Upper lobe of left lung (tissue), 4 donors: ENCODE measurements at regions not wholly inside any gene's neighbourhood (a gene's known extent, or its start where the extent isn't known, plus 50 kb on each side); places are given as distances from the start of the nearest gene placed in this dataset.

Experiments used
- POLR2A ChIP-seq, 4 donors: fragments of 450-650 bp; IDR thresholded peaks; one replicate each; pipeline ENCODE4 v1.5.1; 2016 to 2017; ENCODE audit warnings: antibody characterized with exemption in 4 of 4, mild to moderate bottlenecking in 2 of 4
- POLR2AphosphoS5 ChIP-seq, 2 donors: sonication (generic); formaldehyde crosslinking; IDR thresholded peaks; one replicate each; pipeline ENCODE4 v1.5.1; 2017; ENCODE audit warnings: antibody characterized with exemption in 2 of 2
- TF ChIP-seq, protein P1 (sequence below), 6 experiments: fragments of 450-650 bp in 4 of 6; fragments of 200-600 bp in 2 of 6; sonication (generic) in 2 of 6; IDR thresholded peaks; one replicate each; pipeline ENCODE4 v1.5.1; 2016 to 2019; ENCODE audit warnings: antibody characterized with exemption in 6 of 6

DNA sequence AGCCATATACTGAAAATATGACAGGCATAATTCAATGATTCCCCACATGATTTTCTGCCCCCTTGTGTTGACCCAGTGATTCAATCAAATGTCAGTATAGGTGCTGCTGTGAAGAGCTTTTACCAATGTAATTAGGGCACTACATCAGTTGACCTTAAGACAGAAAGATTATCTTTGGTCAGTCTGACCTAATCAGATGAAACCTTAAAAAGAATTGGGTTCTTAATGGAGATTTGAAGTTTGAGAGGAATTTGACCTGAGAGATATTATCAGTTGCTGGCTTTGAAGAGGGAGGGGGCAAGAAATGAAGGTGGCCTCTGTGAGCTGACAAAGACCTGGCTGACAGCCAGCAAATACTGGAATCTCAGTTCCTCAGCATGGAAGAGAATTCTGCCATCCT lies 358.7 kb upstream of the CA10 start:
- TF ChIP-seq, protein P1, sequence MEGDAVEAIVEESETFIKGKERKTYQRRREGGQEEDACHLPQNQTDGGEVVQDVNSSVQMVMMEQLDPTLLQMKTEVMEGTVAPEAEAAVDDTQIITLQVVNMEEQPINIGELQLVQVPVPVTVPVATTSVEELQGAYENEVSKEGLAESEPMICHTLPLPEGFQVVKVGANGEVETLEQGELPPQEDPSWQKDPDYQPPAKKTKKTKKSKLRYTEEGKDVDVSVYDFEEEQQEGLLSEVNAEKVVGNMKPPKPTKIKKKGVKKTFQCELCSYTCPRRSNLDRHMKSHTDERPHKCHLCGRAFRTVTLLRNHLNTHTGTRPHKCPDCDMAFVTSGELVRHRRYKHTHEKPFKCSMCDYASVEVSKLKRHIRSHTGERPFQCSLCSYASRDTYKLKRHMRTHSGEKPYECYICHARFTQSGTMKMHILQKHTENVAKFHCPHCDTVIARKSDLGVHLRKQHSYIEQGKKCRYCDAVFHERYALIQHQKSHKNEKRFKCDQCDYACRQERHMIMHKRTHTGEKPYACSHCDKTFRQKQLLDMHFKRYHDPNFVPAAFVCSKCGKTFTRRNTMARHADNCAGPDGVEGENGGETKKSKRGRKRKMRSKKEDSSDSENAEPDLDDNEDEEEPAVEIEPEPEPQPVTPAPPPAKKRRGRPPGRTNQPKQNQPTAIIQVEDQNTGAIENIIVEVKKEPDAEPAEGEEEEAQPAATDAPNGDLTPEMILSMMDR (IDR thresholded peaks at IDR 0.05): no peak
- no peak for TF ChIP-seq POLR2A (IDR thresholded peaks at IDR 0.05)
- no peak for TF ChIP-seq POLR2AphosphoS5 (IDR thresholded peaks at IDR 0.05)
